Ovary (tissue), 7 donors: ENCODE measurements at regions not wholly inside any gene's neighbourhood (a gene's known extent, or its start where the extent isn't known, plus 50 kb on each side); places are given as distances from the start of the nearest gene placed in this dataset.

ENCODE experiments used
- DNase-seq, 5 donors: peaks; one replicate each; pipeline ENCODE4 v3.0.0-alpha.2; 2019 to 2020
- H3K27ac ChIP-seq, 2 donors: fragments of 200-600 bp; one replicate each; pipeline versions ENCODE4 v1.5.1 to v1.8.0; 2019 to 2022
- H3K27me3 ChIP-seq: fragments of 200-600 bp; one replicate; pipeline ENCODE4 v1.8.0; 2022
- H3K36me3 ChIP-seq: fragments of 200-600 bp; sonication (generic); one replicate; pipeline ENCODE4 v1.5.1; 2019
- H3K4me1 ChIP-seq: one replicate; pipeline ENCODE4 v1.8.1; 2013; ENCODE audit warnings: mild to moderate bottlenecking, moderate library complexity; ENCODE audit not compliant: insufficient read depth
- H3K4me3 ChIP-seq: fragments of 200-600 bp; sonication (generic); one replicate; pipeline ENCODE4 v1.5.1; 2017
- H3K9me3 ChIP-seq, 2 donors: fragments of 200-600 bp in 1 of 2; sonication (generic) in 1 of 2; one replicate each; pipeline versions ENCODE4 v1.5.1 to v1.8.1; 2013 to 2019; ENCODE audit warnings: mild to moderate bottlenecking in 1 of 2, moderate library complexity in 1 of 2
- EP300 ChIP-seq: sonication (generic); formaldehyde crosslinking; IDR thresholded peaks from one replicate; pipeline ENCODE4 v1.6.1; 2017; ENCODE audit warnings: antibody characterized with exemption
- POLR2A ChIP-seq: fragments of 450-650 bp; IDR thresholded peaks from one replicate; pipeline ENCODE4 v1.6.1; 2017; ENCODE audit warnings: antibody characterized with exemption, mild to moderate bottlenecking, moderate library complexity
- WGBS, 3 donors: extraction: QIAGEN DNeasy Blood & Tissue Kit in 1 of 3; methylation state at CpG; one replicate each; pipeline versions ENCODE4 v1.1.5 to v1.1.7; 2013 to 2017; 5-methylcytosine and 5-hydroxymethylcytosine counted together
- intact Hi-C, 4 donors: fragments of 100-400 bp; cut with DNase I; formaldehyde crosslinking; loops; one replicate each; pipeline versions ENCODE4 v1.11.0 to v1.15.1; 2022 to 2023
- TF ChIP-seq, protein P1 (sequence below), 3 donors: fragments of 450-650 bp in 2 of 3; fragments of 200-600 bp in 1 of 3; IDR thresholded peaks; one replicate each; pipeline versions ENCODE4 v1.5.1 to v1.8.0; 2016 to 2022; ENCODE audit warnings: antibody characterized with exemption in 3 of 3, mild to moderate bottlenecking in 1 of 3
- donor health status: DM: no; HTN: no; CAD: no; lungs with moderate emphysema.
- donor health status: DM: no; HTN: no; CAD: no.
- donor health status: Bipolar disorder and iron deficiency.
- donor health status: DM: no; HTN: no; CAD: no.
- donor health status: DM: yes; HTN: yes; CAD: no.

DNA sequence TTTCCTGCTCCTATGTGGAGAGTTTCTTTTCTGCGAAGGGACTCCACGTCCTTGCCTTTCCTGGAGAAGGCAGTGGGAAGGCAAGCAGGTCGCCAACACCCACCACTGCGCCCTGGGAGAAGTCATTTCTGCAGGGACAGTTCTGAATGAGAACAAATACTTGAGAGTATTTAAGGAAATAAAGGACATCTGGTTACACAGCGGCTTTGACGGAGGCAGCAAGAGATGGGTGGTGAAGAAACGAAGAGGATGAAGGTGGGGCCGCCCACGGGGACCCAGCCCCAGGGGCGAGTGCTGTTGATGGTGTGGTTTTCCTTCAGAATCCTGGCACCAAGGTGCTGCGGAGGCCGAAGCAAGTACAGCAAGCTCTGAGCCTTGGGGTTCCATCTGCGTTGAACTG lies 75.5 kb downstream of the PSMG1 start:
- DNase-seq: no peak
- Histone ChIP-seq H3K4me1 (peaks cover 5% of the 10 kb centered on the region), H3K9me3 (no peaks in the 10 kb centered on the region), H3K27me3 (no peaks in the 10 kb centered on the region), H3K4me3 (no peak overlapping the region), H3K36me3 (no peaks in the 10 kb centered on the region), H3K27ac (no peak overlapping the region)
- intact Hi-C loops: no loop called here
- 96 to 97% (median 97%) methylated on average over 13 of the region's 13 CpGs for WGBS, 3 donors
- TF ChIP-seq POLR2A (no peak), EP300 (no peak)
- TF ChIP-seq, protein P1, sequence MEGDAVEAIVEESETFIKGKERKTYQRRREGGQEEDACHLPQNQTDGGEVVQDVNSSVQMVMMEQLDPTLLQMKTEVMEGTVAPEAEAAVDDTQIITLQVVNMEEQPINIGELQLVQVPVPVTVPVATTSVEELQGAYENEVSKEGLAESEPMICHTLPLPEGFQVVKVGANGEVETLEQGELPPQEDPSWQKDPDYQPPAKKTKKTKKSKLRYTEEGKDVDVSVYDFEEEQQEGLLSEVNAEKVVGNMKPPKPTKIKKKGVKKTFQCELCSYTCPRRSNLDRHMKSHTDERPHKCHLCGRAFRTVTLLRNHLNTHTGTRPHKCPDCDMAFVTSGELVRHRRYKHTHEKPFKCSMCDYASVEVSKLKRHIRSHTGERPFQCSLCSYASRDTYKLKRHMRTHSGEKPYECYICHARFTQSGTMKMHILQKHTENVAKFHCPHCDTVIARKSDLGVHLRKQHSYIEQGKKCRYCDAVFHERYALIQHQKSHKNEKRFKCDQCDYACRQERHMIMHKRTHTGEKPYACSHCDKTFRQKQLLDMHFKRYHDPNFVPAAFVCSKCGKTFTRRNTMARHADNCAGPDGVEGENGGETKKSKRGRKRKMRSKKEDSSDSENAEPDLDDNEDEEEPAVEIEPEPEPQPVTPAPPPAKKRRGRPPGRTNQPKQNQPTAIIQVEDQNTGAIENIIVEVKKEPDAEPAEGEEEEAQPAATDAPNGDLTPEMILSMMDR (IDR thresholded peaks at IDR 0.05): no peak

DNA sequence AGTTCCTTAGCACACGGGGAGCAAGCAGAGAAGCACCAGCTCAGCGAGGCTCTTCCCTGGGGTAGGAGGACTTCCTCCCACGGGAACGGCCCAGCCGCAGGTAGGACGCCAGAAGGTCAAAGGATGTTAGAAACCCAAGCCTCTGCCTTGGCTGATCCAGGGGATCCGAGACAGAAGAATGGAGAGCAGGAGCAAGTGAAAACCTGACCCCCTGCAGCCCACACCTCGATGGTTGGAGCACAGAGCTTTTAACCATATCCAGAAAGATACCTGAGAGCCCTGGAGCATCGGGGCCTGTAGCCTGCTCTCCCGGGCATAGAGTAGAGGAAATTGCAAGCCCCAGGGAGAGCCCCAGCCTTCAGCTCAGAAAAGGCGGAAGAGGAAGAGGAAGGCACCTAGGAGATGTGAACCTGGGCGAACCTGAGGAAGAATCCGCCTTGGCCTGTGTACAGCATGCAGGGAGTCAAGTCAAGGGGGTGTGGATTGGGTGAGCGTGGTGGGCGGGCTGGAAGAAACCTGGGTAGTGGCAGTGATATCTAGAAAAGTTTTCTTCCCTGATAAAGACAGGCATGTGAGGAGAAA lies 76.3 kb downstream of the PSMG1 start:
- intact Hi-C loops: no loop called here
- H3K4me3 ChIP-seq: no peak overlapping the region
- DNase-seq: no peak
- no peaks in the 10 kb centered on the region for H3K27me3 ChIP-seq
- H3K36me3 ChIP-seq: no peaks in the 10 kb centered on the region
- H3K27ac ChIP-seq: no peak overlapping the region
- H3K9me3 ChIP-seq: no peaks in the 10 kb centered on the region
- H3K4me1 ChIP-seq: peaks cover 4% of the 10 kb centered on the region
- TF ChIP-seq, protein P1 (IDR thresholded peaks at IDR 0.05): no peak
- no peak for TF ChIP-seq EP300
- TF ChIP-seq POLR2A: no peak
- WGBS, 3 donors: 82 to 91% (median 88%) methylated on average over 15 of the region's 15 CpGs

DNA sequence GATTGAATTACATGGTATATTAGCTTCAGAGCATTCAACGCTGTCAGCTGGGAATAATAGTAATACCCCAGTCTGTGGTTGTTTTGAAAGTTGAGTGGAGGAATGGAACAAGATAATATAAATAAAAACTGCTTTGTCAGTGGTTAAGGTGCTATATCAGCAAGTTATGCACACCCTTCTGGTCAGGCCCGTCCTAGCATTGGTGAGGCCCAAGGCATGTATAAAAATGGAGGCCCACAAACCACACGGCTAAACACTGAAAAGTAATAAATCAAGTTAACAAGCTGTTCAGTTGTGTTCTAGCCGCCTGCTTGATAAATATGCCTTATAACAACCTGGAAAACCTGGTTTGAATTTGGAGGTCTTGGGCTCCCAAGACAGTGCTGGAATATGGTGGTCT lies 77.4 kb downstream of the PSMG1 start:
- intact Hi-C loops: no loop called here
- H3K4me3 ChIP-seq: no peak overlapping the region
- 84 to 87% (median 87%) methylated on average over 4 of the region's 4 CpGs for WGBS, 3 donors
- no peak for TF ChIP-seq POLR2A
- TF ChIP-seq EP300: no peak
- TF ChIP-seq, protein P1 (IDR thresholded peaks at IDR 0.05): no peak
- H3K36me3 ChIP-seq: no peaks in the 10 kb centered on the region
- DNase-seq: no peak
- H3K4me1 ChIP-seq: peaks cover 2% of the 10 kb centered on the region
- H3K9me3 ChIP-seq: no peaks in the 10 kb centered on the region
- H3K27ac ChIP-seq: no peak overlapping the region
- no peaks in the 10 kb centered on the region for H3K27me3 ChIP-seq

DNA sequence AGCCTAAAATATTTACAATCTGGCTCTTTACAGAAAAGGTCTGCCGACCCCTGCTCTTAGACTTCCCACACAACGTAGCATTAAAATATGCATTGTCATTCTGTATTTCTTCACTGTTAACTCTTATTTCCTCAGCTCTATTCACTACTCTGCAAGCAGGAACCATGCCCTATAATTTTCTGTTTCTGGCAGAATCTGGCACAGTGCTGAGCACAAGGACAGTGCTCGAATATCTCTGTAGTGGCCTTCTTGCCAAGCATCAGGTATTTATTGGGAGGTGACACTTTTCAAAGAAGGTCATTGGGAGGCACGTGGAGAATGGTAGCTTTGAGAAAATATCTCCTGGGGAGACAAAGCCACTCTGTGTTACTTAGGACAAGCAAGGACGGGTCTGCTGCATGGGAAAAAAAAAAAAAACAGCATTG lies 77.9 kb downstream of the PSMG1 start:
- WGBS, 3 donors: 67 to 78% (median 69%) methylated on average over 5 of the region's 5 CpGs
- H3K27ac ChIP-seq: no peak overlapping the region
- TF ChIP-seq EP300 (no peak), POLR2A (no peak)
- TF ChIP-seq, protein P1 (IDR thresholded peaks at IDR 0.05): no peak

More for the DNA sequence above, 77.9 kb downstream of the PSMG1 start:
- Histone ChIP-seq H3K4me3 (no peak overlapping the region), H3K9me3 (no peaks in the 10 kb centered on the region), H3K27me3 (no peaks in the 10 kb centered on the region), H3K36me3 (no peaks in the 10 kb centered on the region), H3K4me1 (peaks cover 2% of the 10 kb centered on the region)
- intact Hi-C loops: no loop called here
- no peak for DNase-seq
